Hepatocyte (in vitro differentiated cells): ENCODE measurements at regions not wholly inside any gene's neighbourhood (a gene's known extent, or its start where the extent isn't known, plus 50 kb on each side); places are given as distances from the start of the nearest gene placed in this dataset.

ENCODE experiments used
- EZH2 ChIP-seq: fragments of 200-600 bp; sonication (generic); IDR thresholded peaks from 2 replicates; pipeline ENCODE4 v1.6.1; 2016; ENCODE audit warnings: antibody characterized with exemption, mild to moderate bottlenecking, borderline replicate concordance
- TF ChIP-seq, protein P1 (sequence below): fragments of 200-600 bp; sonication (generic); IDR thresholded peaks from 2 replicates; pipeline ENCODE4 v1.5.1; 2016; ENCODE audit warnings: antibody characterized with exemption, mild to moderate bottlenecking; ENCODE audit not compliant: poor library complexity

DNA sequence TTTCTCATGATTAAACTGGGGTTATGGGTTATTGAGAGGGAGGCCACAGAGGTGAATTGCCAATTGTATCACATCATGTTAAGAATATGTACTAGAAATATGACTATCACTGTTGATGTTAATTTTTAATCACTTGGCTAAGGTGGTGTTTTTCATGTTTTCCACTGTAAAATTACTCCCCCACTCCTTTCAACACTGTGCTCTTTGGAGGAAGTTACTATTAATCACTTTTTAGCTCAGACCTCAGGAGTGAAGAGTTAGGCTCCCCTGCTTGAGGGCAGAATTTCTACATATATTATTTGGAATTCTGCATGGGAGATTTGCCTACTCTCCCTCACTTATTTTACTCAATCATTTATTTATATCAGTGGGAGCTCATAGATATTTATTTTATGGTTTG, 76.0 kb upstream of the OSR1 start:
- no peak for TF ChIP-seq EZH2
- TF ChIP-seq, protein P1, sequence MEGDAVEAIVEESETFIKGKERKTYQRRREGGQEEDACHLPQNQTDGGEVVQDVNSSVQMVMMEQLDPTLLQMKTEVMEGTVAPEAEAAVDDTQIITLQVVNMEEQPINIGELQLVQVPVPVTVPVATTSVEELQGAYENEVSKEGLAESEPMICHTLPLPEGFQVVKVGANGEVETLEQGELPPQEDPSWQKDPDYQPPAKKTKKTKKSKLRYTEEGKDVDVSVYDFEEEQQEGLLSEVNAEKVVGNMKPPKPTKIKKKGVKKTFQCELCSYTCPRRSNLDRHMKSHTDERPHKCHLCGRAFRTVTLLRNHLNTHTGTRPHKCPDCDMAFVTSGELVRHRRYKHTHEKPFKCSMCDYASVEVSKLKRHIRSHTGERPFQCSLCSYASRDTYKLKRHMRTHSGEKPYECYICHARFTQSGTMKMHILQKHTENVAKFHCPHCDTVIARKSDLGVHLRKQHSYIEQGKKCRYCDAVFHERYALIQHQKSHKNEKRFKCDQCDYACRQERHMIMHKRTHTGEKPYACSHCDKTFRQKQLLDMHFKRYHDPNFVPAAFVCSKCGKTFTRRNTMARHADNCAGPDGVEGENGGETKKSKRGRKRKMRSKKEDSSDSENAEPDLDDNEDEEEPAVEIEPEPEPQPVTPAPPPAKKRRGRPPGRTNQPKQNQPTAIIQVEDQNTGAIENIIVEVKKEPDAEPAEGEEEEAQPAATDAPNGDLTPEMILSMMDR = no peak
